OCI-LY3 (cell line): ENCODE measurements at regions not wholly inside any gene's neighbourhood (a gene's known extent, or its start where the extent isn't known, plus 50 kb on each side); places are given as distances from the start of the nearest gene placed in this dataset.

ENCODE experiments used
- EZH2phosphoT487 ChIP-seq: fragments of 200-600 bp; shearing (Covaris generic); IDR thresholded peaks from 2 replicates; pipeline ENCODE4 v1.6.1; 2018; ENCODE audit warnings: antibody characterized with exemption, mixed run types, low read depth
- TF ChIP-seq, protein P1 (sequence below): fragments of 200-600, 300-600 bp; sonication (generic); IDR thresholded peaks from 2 replicates; pipeline ENCODE4 v1.5.1; 2014; ENCODE audit warnings: antibody characterized with exemption, low read length, low read depth

DNA sequence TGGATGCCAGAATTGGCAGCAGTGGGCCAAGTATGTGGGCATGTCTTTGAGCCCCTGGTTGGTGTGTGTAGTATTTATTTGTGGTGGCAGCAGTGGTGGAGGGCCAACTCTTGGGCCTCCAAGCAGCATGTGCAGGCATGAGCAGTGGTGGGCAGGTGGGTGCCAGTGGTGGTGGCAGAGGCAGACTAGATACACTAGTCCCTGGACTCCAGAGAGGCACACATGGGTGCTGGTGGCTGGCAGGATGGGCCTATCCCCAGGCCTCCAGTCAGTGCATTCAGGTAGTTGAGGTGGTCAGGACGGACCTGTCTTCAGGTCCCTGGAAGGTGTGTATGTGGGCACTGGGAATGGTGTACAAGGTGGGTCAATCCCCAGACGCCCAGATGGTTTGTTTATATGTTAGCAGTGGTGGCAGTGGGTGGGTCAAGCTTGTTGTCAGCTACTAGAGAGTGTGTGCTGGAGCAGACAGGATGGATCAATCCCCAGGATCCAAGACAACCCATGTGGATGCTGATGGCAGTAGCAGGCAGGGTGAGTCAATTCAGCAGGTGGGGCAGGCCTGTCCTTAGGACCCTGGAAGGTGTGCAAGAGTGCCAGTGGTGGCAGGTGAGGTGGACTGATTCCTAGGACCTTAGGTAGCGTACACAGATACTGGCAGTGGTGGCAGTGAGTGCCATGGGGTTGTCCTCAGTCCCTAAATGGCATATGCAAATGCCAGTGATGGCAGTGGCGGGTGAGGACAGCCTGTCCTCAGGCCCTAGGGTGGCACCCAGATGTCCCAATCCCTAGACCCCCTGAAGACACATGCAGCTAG lies 294.3 kb downstream of the RPS24 start:
- TF ChIP-seq, protein P1, sequence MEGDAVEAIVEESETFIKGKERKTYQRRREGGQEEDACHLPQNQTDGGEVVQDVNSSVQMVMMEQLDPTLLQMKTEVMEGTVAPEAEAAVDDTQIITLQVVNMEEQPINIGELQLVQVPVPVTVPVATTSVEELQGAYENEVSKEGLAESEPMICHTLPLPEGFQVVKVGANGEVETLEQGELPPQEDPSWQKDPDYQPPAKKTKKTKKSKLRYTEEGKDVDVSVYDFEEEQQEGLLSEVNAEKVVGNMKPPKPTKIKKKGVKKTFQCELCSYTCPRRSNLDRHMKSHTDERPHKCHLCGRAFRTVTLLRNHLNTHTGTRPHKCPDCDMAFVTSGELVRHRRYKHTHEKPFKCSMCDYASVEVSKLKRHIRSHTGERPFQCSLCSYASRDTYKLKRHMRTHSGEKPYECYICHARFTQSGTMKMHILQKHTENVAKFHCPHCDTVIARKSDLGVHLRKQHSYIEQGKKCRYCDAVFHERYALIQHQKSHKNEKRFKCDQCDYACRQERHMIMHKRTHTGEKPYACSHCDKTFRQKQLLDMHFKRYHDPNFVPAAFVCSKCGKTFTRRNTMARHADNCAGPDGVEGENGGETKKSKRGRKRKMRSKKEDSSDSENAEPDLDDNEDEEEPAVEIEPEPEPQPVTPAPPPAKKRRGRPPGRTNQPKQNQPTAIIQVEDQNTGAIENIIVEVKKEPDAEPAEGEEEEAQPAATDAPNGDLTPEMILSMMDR, result no peak
- no peak for TF ChIP-seq EZH2phosphoT487
